Type B pancreatic cell (in vitro differentiated cells): ENCODE measurements at regions not wholly inside any gene's neighbourhood (a gene's known extent, or its start where the extent isn't known, plus 50 kb on each side); places are given as distances from the start of the nearest gene placed in this dataset.

Experiments
- DNase-seq: peaks from one replicate; pipeline ENCODE4 v3.0.0; 2021; ENCODE audit warnings: mixed read lengths; ENCODE audit not compliant: unreplicated experiment; ENCODE audit errors: extremely low spot score
- H3K27ac Mint-ChIP-seq: 2 replicates; pipeline ENCODE4 v1.8.0; 2021; ENCODE audit warnings: mild to moderate bottlenecking, mixed read lengths
- H3K27me3 Mint-ChIP-seq: 2 replicates; pipeline ENCODE4 v1.8.0; 2021; ENCODE audit warnings: mixed read lengths
- H3K36me3 Mint-ChIP-seq: 2 replicates; pipeline ENCODE4 v1.8.0; 2021; ENCODE audit warnings: mixed read lengths
- H3K4me1 Mint-ChIP-seq: one replicate; pipeline ENCODE4 v1.8.0; 2021; ENCODE audit warnings: mixed read lengths; ENCODE audit not compliant: unreplicated experiment
- H3K4me3 Mint-ChIP-seq: 2 replicates; pipeline ENCODE4 v1.8.0; 2021; ENCODE audit warnings: mild to moderate bottlenecking, mixed read lengths
- H3K9me3 Mint-ChIP-seq: 2 replicates; pipeline ENCODE4 v1.8.0; 2021; ENCODE audit warnings: mixed read lengths
- TF ChIP-seq, protein P1 (sequence below): fragments of 200-600 bp; sonication (generic); conservative IDR thresholded peaks from 2 replicates; pipeline ENCODE4 v1.5.0; 2021; ENCODE audit warnings: antibody characterized with exemption, mild to moderate bottlenecking

- H3K4me3 Mint-ChIP-seq: no peak overlapping the region
- H3K27me3 Mint-ChIP-seq: no peaks in the 10 kb centered on the region
- no peak overlapping the region for H3K27ac Mint-ChIP-seq
- TF ChIP-seq, protein P1, sequence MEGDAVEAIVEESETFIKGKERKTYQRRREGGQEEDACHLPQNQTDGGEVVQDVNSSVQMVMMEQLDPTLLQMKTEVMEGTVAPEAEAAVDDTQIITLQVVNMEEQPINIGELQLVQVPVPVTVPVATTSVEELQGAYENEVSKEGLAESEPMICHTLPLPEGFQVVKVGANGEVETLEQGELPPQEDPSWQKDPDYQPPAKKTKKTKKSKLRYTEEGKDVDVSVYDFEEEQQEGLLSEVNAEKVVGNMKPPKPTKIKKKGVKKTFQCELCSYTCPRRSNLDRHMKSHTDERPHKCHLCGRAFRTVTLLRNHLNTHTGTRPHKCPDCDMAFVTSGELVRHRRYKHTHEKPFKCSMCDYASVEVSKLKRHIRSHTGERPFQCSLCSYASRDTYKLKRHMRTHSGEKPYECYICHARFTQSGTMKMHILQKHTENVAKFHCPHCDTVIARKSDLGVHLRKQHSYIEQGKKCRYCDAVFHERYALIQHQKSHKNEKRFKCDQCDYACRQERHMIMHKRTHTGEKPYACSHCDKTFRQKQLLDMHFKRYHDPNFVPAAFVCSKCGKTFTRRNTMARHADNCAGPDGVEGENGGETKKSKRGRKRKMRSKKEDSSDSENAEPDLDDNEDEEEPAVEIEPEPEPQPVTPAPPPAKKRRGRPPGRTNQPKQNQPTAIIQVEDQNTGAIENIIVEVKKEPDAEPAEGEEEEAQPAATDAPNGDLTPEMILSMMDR: no peak
- DNase-seq: no peak
- no peaks in the 10 kb centered on the region for H3K9me3 Mint-ChIP-seq
- H3K36me3 Mint-ChIP-seq: no peaks in the 10 kb centered on the region
- H3K4me1 Mint-ChIP-seq: peaks cover 14% of the 10 kb centered on the region
These were observed 110.2 kb downstream of the ALX1 start for GRCh38 chr12:85390266-85390665.

- H3K27me3 Mint-ChIP-seq: no peaks in the 10 kb centered on the region
These were observed 112.5 kb downstream of the ALX1 start for GRCh38 chr12:85392508-85392907.

GRCh38 chr12:85393606-85394005 lies 113.6 kb downstream of the ALX1 start:
- no peak for DNase-seq
- Mint-ChIP-seq H3K27me3 (no peaks in the 10 kb centered on the region), H3K4me1 (peaks cover 14% of the 10 kb centered on the region), H3K4me3 (no peak overlapping the region), H3K9me3 (no peaks in the 10 kb centered on the region), H3K27ac (no peak overlapping the region), H3K36me3 (no peaks in the 10 kb centered on the region)
- TF ChIP-seq, protein P1: no peak

More at GRCh38 chr12:85392508-85392907, 112.5 kb downstream of the ALX1 start:
- Mint-ChIP-seq H3K4me1 (peaks cover 14% of the 10 kb centered on the region), H3K9me3 (no peaks in the 10 kb centered on the region), H3K4me3 (no peak overlapping the region), H3K36me3 (no peaks in the 10 kb centered on the region), H3K27ac (no peak overlapping the region)
- TF ChIP-seq, protein P1: no peak
- DNase-seq: no peak

DNA sequence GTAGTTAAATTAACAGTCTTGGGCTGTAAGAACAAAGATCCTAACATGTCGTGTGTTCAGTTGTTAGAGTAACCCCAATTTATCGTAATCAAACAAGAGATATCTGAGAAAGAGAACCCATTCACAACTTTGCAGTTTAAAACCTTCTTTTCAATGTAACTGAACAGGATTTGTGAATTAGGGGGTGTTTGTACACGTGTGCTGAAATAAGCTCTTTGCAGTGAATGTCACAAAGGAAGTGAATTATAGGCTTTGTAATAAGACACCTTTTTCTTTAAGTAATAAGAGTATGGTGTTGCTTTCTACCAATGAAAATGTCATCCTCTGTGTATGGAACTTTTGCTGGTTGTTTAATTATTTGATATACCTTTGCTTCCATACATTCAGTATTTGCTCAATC lies 114.0 kb downstream of the ALX1 start:
- H3K4me1 Mint-ChIP-seq: peaks cover 14% of the 10 kb centered on the region
- no peak overlapping the region for H3K27ac Mint-ChIP-seq
- TF ChIP-seq, protein P1: no peak
- DNase-seq: no peak
- H3K27me3 Mint-ChIP-seq: no peaks in the 10 kb centered on the region
- no peak overlapping the region for H3K4me3 Mint-ChIP-seq
- no peaks in the 10 kb centered on the region for H3K36me3 Mint-ChIP-seq
- H3K9me3 Mint-ChIP-seq: no peaks in the 10 kb centered on the region

DNA sequence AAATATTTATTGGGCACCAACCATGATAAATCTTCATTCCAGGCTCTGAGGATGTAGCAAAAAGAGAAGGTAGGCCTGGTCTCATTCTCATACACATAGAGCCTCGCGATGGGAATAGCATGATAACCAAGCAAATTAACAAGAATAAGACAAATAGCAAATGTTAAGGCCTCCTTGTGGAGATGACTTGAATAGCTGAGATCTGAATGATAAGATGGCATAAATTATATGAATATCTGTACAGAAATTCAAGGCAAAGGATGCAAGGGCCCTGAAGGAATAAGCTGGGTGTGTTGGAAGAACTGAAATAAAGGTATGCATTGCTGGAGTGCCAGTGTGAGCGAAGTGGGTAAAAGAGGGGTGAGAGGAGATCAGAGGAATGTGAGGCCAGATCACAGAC lies 114.8 kb downstream of the ALX1 start:
- H3K4me1 Mint-ChIP-seq: peaks cover 14% of the 10 kb centered on the region
- H3K27me3 Mint-ChIP-seq: no peaks in the 10 kb centered on the region
- no peak overlapping the region for H3K27ac Mint-ChIP-seq
- DNase-seq: no peak
- no peaks in the 10 kb centered on the region for H3K9me3 Mint-ChIP-seq
- TF ChIP-seq, protein P1: peak; percentile 26
- no peaks in the 10 kb centered on the region for H3K36me3 Mint-ChIP-seq
- H3K4me3 Mint-ChIP-seq: no peak overlapping the region

DNA sequence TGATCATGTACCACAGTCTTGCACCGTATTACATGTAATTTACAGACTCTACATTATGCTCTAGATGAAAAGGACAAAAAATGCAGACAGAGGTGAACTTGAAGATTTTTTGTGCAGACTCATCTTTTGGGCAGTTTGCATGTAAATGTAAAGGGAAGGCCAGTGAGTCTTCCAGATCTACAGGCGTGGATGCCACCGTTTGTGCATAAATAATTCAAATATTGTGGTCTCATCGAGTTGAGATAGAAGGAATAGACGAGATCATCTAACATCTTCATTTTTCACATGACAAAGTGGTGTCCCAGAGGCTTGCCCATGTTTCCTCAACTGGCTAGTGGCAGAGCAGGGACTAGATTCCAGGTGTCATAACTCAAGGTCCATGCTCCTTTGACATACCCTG lies 125.2 kb downstream of the ALX1 start:
- no peak for DNase-seq
- Mint-ChIP-seq H3K36me3 (no peaks in the 10 kb centered on the region), H3K4me3 (no peak overlapping the region), H3K27me3 (no peaks in the 10 kb centered on the region), H3K4me1 (no peaks in the 10 kb centered on the region), H3K9me3 (no peaks in the 10 kb centered on the region), H3K27ac (no peak overlapping the region)
- TF ChIP-seq, protein P1: no peak
